ENCODE measurements at regions not wholly inside any gene's neighbourhood (a gene's known extent, or its start where the extent isn't known, plus 50 kb on each side); places are given as distances from the start of the nearest gene placed in this dataset.

DNA sequence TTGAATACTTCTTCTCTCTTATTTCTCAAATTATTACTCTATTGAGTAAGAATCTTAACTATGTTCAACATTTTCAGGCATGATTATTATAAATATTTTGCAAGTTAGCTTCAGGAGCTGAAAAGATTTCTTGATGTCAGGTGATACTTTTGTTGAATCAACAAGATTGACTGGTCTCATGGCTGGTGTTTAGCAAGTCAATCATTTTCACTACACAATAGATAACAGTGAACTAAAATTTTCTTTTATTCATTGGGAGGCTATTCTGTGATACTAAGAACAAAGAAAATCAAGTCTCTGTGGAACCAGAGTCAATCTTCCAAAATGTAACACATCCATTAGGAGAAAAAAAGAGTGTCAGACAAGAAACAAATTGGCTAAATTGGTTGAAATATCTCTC is 476.7 kb downstream of the CNTN3 start:
- no peak for TF ChIP-seq POLR2A (IDR thresholded peaks at IDR 0.05)
- TF ChIP-seq, protein P1, sequence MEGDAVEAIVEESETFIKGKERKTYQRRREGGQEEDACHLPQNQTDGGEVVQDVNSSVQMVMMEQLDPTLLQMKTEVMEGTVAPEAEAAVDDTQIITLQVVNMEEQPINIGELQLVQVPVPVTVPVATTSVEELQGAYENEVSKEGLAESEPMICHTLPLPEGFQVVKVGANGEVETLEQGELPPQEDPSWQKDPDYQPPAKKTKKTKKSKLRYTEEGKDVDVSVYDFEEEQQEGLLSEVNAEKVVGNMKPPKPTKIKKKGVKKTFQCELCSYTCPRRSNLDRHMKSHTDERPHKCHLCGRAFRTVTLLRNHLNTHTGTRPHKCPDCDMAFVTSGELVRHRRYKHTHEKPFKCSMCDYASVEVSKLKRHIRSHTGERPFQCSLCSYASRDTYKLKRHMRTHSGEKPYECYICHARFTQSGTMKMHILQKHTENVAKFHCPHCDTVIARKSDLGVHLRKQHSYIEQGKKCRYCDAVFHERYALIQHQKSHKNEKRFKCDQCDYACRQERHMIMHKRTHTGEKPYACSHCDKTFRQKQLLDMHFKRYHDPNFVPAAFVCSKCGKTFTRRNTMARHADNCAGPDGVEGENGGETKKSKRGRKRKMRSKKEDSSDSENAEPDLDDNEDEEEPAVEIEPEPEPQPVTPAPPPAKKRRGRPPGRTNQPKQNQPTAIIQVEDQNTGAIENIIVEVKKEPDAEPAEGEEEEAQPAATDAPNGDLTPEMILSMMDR (IDR thresholded peaks at IDR 0.05): no peak

Data from stomach (tissue), 4 donors.